Muscle layer of duodenum (tissue), 2 donors: ENCODE measurements at regions not wholly inside any gene's neighbourhood (a gene's known extent, or its start where the extent isn't known, plus 50 kb on each side); places are given as distances from the start of the nearest gene placed in this dataset.
A peak's percentile ranks its signal among the peaks of the same experiment; 100 is the strongest.

Experiments used
- H3K27ac ChIP-seq: one replicate; pipeline ENCODE4 v1.7.0; 2013; ENCODE audit warnings: mild to moderate bottlenecking, low read length
- H3K27me3 ChIP-seq: one replicate; pipeline ENCODE4 v1.7.0; 2013; ENCODE audit warnings: low read depth, mild to moderate bottlenecking, control low read depth, low read length
- H3K36me3 ChIP-seq, 2 donors: one replicate each; pipeline ENCODE4 v1.7.0; 2013; ENCODE audit warnings: low read length in 2 of 2, control low read depth in 1 of 2, mild to moderate bottlenecking in 1 of 2; ENCODE audit not compliant: insufficient read depth in 2 of 2, control insufficient read depth in 1 of 2
- H3K4me1 ChIP-seq, 2 donors: one replicate each; pipeline ENCODE4 v1.7.0; 2013; ENCODE audit warnings: low read length in 2 of 2, mild to moderate bottlenecking in 2 of 2, control low read depth in 1 of 2, moderate library complexity in 1 of 2; ENCODE audit not compliant: insufficient read depth in 2 of 2, control insufficient read depth in 1 of 2
- H3K4me3 ChIP-seq, 2 donors: one replicate each; pipeline ENCODE4 v1.7.0; 2013; ENCODE audit warnings: low read length in 2 of 2, low read depth in 1 of 2, mild to moderate bottlenecking in 1 of 2
- H3K9me3 ChIP-seq, 2 donors: one replicate each; pipeline ENCODE4 v1.7.0; 2013; ENCODE audit warnings: low read length in 2 of 2, control low read depth in 1 of 2, mild to moderate bottlenecking in 1 of 2; ENCODE audit not compliant: control insufficient read depth in 1 of 2
- donor health status: healthy.

DNA sequence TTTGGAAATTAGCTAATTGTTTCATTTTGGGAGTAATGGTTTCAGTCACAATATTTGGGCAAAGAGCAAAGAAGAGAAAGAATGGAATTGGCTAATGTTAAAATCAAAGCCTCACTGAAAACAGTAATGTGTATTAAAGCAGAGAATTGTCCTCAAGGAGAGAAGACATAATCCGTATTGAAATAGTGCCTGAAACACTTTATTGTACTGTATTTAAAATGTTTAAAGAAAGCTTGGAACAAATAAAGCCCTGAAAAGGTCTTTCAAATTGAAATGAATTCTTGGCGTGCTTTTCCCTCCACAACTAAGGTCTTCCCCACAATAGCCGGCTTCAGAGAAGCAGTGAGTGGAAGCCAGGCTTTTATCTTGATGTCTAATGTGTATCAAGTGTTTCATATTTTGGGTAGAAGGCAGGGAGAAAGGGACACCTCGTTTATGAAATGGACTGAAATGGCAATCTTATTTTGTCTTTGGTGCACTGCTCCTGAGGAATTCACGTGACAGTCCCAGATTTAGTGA is 212.9 kb upstream of the CRY1 start:
- Histone ChIP-seq H3K27ac (no peak overlapping the region), H3K9me3 (no peaks in the 10 kb centered on the region), H3K4me1 (no peaks in the 10 kb centered on the region), H3K4me3 (no peak overlapping the region), H3K27me3 (no peaks in the 10 kb centered on the region), H3K36me3 (no peaks in the 10 kb centered on the region)

DNA sequence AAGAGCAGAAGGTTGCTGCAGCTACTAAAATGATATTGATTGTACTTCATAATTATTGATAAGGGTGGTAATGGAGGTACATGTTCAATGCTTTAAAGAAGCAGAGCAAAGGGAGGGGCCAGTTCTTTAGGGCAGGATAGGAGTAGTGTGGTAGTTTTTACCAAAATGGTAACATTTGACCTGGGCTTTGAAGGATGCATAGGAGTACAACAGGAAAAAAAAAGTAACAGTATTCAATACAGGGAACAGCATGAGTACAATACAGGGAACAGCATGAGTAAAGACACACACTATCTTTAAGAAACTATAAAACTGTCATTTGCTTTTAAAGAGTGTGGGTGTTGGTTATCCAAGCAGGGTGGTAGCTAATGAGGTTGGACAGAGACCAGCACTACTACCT is 215.0 kb upstream of the CRY1 start:
- Histone ChIP-seq H3K27me3 (no peaks in the 10 kb centered on the region), H3K9me3 (no peaks in the 10 kb centered on the region), H3K36me3 (no peaks in the 10 kb centered on the region), H3K27ac (no peak overlapping the region), H3K4me1 (no peaks in the 10 kb centered on the region), H3K4me3 (no peak overlapping the region)

DNA sequence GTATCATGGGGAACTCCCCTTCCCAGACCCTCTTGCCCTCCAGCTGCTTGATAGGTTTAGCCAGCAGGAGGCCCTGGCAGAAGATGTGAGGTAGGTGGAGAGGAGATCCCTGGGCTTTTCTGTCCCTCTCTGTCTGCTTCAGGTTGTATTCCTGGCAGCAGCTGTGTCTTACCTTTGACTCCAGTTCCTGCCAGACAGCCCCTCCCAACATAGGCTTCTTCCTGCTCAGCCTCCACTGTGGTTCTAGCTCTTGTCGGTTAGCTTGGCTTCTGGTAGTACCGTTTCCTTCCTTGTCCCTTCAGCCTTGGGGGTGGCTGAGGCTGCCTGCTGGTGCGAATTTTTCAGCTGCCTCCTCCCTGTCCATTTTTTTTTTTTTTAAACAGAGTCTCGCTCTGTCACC is 215.7 kb upstream of the CRY1 start:
- Histone ChIP-seq H3K27me3 (no peaks in the 10 kb centered on the region), H3K36me3 (no peaks in the 10 kb centered on the region), H3K27ac (no peak overlapping the region), H3K9me3 (no peaks in the 10 kb centered on the region), H3K4me1 (no peaks in the 10 kb centered on the region), H3K4me3 (no peak overlapping the region)

DNA sequence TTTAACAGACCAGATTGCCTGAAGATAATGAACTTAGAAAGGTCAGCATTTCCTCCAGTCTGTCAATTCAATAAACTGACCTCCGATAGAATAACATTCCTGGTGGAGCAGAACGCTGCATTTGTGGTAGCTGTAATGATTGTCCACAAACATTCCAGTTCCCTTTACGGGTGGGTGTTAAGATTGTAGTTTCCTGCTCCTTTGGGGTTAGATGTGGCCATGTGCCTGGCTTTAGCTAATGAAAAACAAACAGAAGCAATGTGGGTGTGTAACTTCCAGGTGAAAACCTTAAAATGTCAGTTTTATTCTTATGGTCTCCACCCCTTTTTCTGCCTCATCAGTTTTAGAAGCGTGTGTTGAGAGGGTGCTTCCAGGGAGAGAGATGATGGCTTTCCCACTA is 217.3 kb upstream of the CRY1 start:
- Histone ChIP-seq H3K36me3 (no peaks in the 10 kb centered on the region), H3K27me3 (no peaks in the 10 kb centered on the region), H3K4me1 (no peaks in the 10 kb centered on the region), H3K27ac (no peak overlapping the region), H3K9me3 (no peaks in the 10 kb centered on the region), H3K4me3 (no peak overlapping the region)

DNA sequence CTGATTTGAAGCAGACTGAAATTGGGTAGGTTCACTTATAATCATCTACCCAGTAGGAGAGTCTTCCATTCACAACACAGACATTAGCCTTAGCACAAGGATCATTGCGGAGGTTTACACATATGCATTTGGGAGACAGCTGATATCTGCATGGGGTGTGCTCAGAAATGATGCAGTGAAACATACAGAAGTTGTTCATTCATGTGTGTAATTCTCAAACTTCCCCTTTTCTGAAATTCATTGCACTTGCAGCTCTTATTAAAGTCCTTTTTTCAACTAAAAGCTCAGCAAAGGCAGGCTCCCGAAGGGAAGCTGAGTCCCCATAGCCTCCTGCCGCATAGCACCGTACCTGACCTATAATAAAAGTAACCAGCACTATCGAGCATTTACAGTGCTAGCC is 218.3 kb upstream of the CRY1 start:
- H3K4me3 ChIP-seq, result no peak overlapping the region
- H3K27ac ChIP-seq, result no peak overlapping the region
- H3K27me3 ChIP-seq, result no peaks in the 10 kb centered on the region
- H3K4me1 ChIP-seq, result no peaks in the 10 kb centered on the region
- H3K36me3 ChIP-seq, result no peaks in the 10 kb centered on the region
- no peaks in the 10 kb centered on the region for H3K9me3 ChIP-seq

DNA sequence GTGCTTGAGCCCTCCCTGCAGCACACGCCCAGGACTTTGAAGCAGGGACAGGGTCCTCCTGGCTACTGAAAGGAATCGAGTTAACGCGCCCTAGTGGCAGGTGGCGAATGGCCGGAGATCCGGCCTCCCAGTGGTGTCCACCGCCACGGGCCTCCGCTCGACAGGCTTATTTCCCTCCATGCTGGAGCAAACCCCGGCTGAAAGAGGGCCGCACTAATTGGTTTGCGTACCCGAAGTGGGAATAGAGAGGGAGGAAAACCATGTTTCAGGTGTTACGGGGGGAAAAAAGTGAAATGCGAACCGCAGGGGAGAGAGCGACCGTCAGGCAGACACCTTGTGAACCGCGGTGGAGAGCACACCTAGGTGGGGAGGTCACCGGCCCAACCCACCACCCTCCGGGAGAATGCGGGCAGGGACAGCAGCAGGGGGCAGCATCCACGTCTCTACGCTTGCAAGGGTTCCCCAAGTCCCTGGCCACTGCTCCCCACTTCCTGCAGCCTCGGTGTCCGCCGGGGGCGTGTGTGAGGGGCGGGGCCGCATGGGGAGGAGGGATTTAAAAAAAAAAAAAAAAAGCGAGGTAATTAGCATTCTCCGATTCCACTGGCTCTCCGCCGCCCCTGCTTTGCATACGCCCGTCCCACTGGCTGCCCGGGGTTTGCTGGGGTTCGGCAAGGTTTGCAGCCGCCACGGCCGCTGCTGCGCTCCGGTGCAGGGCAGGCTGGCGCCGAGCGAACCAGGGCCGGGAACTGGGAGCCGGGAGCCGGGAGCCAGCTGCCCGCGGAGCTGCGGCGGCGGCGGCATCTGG is 224.6 kb upstream of the CRY1 start:
- no peak overlapping the region for H3K27ac ChIP-seq
- peaks cover 25% of the 10 kb centered on the region for H3K27me3 ChIP-seq
- peak overlapping the region; percentile 48 to 66 for H3K4me3 ChIP-seq
- no peaks in the 10 kb centered on the region for H3K9me3 ChIP-seq
- peaks cover 4 to 35% of the 10 kb centered on the region in 2 donors for H3K4me1 ChIP-seq
- no peaks in the 10 kb centered on the region for H3K36me3 ChIP-seq

DNA sequence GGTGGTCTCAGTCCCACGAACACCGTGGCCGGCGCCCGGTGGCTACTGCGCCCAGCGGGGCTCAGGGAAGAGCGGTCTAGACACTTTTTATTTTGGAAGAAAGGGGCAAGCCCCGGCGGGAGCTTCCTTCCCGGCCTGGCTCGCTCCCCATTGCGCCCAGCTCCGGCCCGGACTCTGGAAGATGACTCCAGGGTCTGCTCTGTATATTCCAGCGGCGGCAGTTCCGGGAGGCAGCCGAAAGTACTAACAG is 225.1 kb upstream of the CRY1 start:
- Histone ChIP-seq H3K4me3 (peak overlapping the region; percentile 44 to 66), H3K36me3 (no peaks in the 10 kb centered on the region), H3K27ac (no peak overlapping the region), H3K4me1 (peaks cover 4 to 35% of the 10 kb centered on the region in 2 donors), H3K9me3 (no peaks in the 10 kb centered on the region), H3K27me3 (peaks cover 27% of the 10 kb centered on the region)

DNA sequence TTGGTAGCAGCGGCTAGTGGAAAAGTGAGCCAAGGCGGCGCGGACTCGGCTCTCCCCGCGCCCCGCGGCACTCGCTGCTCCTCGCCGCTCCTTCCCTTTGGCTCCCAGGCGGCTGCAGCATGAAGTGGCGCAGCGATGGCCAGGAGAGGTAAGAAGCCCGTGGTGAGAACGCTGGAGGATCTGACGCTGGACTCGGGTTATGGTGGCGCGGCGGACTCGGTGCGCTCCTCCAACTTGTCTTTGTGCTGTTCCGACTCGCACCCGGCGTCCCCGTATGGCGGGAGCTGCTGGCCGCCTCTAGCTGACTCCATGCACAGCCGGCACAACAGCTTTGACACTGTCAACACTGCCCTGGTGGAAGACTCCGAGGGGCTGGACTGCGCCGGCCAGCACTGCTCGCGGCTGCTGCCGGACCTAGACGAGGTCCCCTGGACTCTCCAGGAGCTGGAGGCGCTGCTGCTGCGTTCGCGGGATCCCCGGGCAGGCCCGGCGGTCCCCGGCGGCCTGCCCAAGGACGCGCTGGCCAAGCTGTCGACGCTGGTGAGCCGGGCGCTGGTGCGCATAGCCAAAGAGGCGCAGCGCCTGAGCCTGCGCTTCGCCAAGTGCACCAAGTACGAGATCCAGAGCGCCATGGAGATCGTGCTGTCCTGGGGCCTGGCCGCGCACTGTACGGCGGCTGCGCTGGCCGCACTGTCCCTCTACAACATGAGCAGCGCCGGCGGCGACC is 225.6 kb upstream of the CRY1 start:
- H3K36me3 ChIP-seq, result no peaks in the 10 kb centered on the region
- H3K27me3 ChIP-seq, result peaks cover 30% of the 10 kb centered on the region
- peaks cover 4 to 35% of the 10 kb centered on the region in 2 donors for H3K4me1 ChIP-seq
- peak overlapping the region; percentile 44 to 66 for H3K4me3 ChIP-seq
- no peak overlapping the region for H3K27ac ChIP-seq
- H3K9me3 ChIP-seq, result no peaks in the 10 kb centered on the region

DNA sequence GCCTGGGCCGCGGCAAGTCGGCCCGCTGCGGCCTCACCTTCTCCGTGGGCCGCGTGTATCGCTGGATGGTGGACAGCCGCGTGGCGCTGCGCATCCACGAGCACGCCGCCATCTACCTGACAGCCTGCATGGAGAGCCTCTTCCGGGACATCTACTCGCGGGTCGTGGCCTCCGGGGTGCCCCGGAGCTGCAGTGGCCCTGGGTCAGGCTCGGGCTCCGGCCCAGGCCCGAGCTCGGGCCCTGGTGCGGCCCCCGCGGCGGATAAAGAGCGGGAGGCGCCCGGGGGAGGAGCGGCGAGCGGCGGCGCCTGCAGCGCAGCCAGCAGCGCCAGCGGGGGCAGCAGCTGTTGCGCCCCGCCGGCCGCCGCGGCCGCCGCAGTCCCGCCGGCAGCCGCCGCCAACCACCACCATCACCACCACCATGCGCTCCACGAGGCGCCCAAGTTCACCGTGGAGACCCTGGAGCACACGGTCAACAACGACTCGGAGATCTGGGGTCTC is 226.2 kb upstream of the CRY1 start:
- Histone ChIP-seq H3K36me3 (no peaks in the 10 kb centered on the region), H3K4me1 (peaks cover 4 to 35% of the 10 kb centered on the region in 2 donors), H3K9me3 (no peaks in the 10 kb centered on the region), H3K27ac (no peak overlapping the region), H3K27me3 (peaks cover 30% of the 10 kb centered on the region), H3K4me3 (peak overlapping the region; percentile 44 to 66)

DNA sequence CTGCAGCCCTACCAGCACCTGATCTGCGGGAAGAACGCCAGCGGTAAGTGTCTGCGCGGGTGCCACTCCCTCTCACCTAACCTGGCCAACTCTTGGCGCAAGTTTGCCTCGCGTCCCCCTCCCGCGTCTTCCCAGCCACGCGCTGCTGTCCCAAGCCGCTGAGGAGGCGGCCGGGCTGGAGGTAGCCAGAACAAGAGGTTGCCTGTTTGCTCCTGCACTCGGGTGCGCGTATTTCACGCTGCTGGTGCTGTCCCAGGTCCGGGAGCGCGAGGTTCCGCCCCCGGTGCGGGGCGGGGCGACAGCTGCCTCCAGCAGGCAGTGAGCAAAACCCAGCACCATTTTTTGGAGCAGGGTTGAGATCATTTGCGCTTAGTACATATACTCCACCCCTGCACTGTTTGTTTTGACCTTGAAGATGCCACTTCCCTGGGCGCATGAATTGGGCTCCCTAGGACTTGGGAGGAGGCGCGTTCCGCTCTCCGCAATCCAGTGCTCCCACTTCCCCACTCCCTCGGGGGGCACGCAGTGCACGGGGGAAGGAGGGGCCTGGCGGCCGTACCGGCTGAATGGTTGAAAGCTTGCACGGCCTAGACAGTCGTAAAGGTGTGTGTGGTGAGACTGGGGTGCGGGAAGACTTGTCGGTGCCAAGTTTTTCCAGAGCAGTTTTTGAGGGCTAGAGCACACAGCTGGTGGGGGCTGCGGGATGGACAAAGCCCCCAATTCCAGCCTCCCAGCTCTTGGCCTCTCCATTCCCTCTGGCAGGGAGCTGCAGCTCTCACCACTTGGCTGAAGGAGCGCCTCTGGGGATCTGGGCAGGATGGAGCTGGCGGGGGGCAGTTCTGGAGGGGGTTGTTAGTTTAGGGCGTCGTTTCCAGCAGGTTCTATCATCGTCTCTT is 226.9 kb upstream of the CRY1 start:
- H3K4me3 ChIP-seq, result peak overlapping the region; percentile 42 to 66

More for the DNA sequence above, 226.9 kb upstream of the CRY1 start:
- H3K27me3 ChIP-seq, result peaks cover 30% of the 10 kb centered on the region
- no peaks in the 10 kb centered on the region for H3K36me3 ChIP-seq
- no peak overlapping the region for H3K27ac ChIP-seq
- H3K4me1 ChIP-seq, result peaks cover 4 to 35% of the 10 kb centered on the region in 2 donors
- no peaks in the 10 kb centered on the region for H3K9me3 ChIP-seq
